Gastroesophageal sphincter (tissue), 3 donors: ENCODE measurements at regions not wholly inside any gene's neighbourhood (a gene's known extent, or its start where the extent isn't known, plus 50 kb on each side); places are given as distances from the start of the nearest gene placed in this dataset.

Source experiments
- CTCF ChIP-seq, 4 experiments: fragments of 200-600 bp in 2 of 4; fragments of 450-650 bp in 2 of 4; sonication (generic) in 1 of 4; IDR thresholded peaks; one replicate each; pipeline ENCODE4 v1.5.1; 2017 to 2019; ENCODE audit warnings: antibody characterized with exemption in 4 of 4, mild to moderate bottlenecking in 2 of 4, moderate library complexity in 2 of 4
- POLR2A ChIP-seq, 2 donors: fragments of 450-650 bp; IDR thresholded peaks; one replicate each; pipeline ENCODE4 v1.6.1; 2017; ENCODE audit warnings: antibody characterized with exemption in 2 of 2, mild to moderate bottlenecking in 2 of 2, moderate library complexity in 1 of 2

- no peak for TF ChIP-seq CTCF (IDR thresholded peaks at IDR 0.05)
- TF ChIP-seq POLR2A (IDR thresholded peaks at IDR 0.05): no peak
Observed at GRCh38 chr14:58822856-58823255, 185.1 kb downstream of the DACT1 start.
